HEK293 (cell line): ENCODE measurements at regions not wholly inside any gene's neighbourhood (a gene's known extent, or its start where the extent isn't known, plus 50 kb on each side); places are given as distances from the start of the nearest gene placed in this dataset.
A peak's percentile ranks its signal among the peaks of the same experiment; 100 is the strongest.
"Not testable (repeated sequence)": the region's sequence is repeated elsewhere in the genome, so short reads cannot be mapped to it uniquely, and the experiment has no call there.

ENCODE experiments used
- CTCF ChIA-PET: fragments of 350-600 bp; formaldehyde crosslinking; extraction: SDS; loops from one replicate; lab custom pipeline; 2021; ENCODE audit warnings: antibody characterized with exemption; lab: Yijun Ruan, JAX
- POLR2A ChIA-PET: fragments of 300-600 bp; formaldehyde crosslinking; extraction: SDS; loops from one replicate; lab custom pipeline; 2020; ENCODE audit warnings: antibody characterized with exemption, inconsistent platforms; lab: Yijun Ruan, JAX
- H3K27ac ChIP-seq: fragments of 200-500 bp; sonication (Bioruptor generic); 2 replicates; pipeline ENCODE4 v1.5.1; 2014; ENCODE audit warnings: low read depth, low read length, control low read depth, inconsistent platforms; ENCODE audit errors: extremely low read depth
- H3K36me3 ChIP-seq, 2 experiments: fragments of 200-500 bp in 1 of 2; sonication (Bioruptor generic) in 1 of 2; 1 replicate in 1 of 2; 2 replicates in 1 of 2; pipeline ENCODE4 v1.5.1; 2014 to 2017; ENCODE audit warnings: inconsistent platforms in 2 of 2, low read length in 2 of 2; ENCODE audit not compliant: control insufficient read depth in 2 of 2, insufficient read depth in 1 of 2
- H3K4me1 ChIP-seq: fragments of 200-500 bp; sonication (Bioruptor generic); 2 replicates; pipeline ENCODE4 v1.5.1; 2014; ENCODE audit warnings: mild to moderate bottlenecking, low read length, inconsistent platforms; ENCODE audit not compliant: control insufficient read depth, insufficient read depth
- H3K4me3 ChIP-seq: 2 replicates; pipeline ENCODE4 v1.5.1; 2011; ENCODE audit warnings: low read depth, mild to moderate bottlenecking, control low read depth, low read length, moderate library complexity
- H3K9me3 ChIP-seq: fragments of 200-500 bp; sonication (Bioruptor generic); 2 replicates; pipeline ENCODE4 v1.5.1; 2014; ENCODE audit warnings: low read depth, low read length, inconsistent platforms; ENCODE audit not compliant: control insufficient read depth, insufficient read depth
- HIC1 ChIP-seq: fragments of 450-650 bp; formaldehyde crosslinking; IDR thresholded peaks from 2 replicates; pipeline ENCODE4 v1.5.1; 2016; ENCODE audit warnings: missing biosample characterization, missing genetic modification characterization
- KLF8 ChIP-seq: fragments of 450-650 bp; formaldehyde crosslinking; IDR thresholded peaks from 2 replicates; pipeline ENCODE4 v1.5.1; 2016; ENCODE audit warnings: missing biosample characterization, missing genetic modification characterization
- PRDM10 ChIP-seq: fragments of 450-650 bp; formaldehyde crosslinking; IDR thresholded peaks from 2 replicates; pipeline ENCODE4 v1.5.1; 2016; ENCODE audit warnings: missing biosample characterization, missing genetic modification characterization
- SETDB1 ChIP-seq: IDR thresholded peaks from one replicate; pipeline ENCODE4 v1.6.1; 2017; ENCODE audit warnings: mild to moderate bottlenecking, low read length, moderate library complexity, mixed read lengths; ENCODE audit not compliant: insufficient read length
- ZBTB10 ChIP-seq: fragments of 450-650 bp; formaldehyde crosslinking; IDR thresholded peaks from 2 replicates; pipeline ENCODE4 v1.5.1; 2016; ENCODE audit warnings: missing biosample characterization, missing genetic modification characterization
- ZBTB11 ChIP-seq: fragments of 450-650 bp; formaldehyde crosslinking; conservative IDR thresholded peaks from 2 replicates; pipeline ENCODE4 v1.5.1; 2016; ENCODE audit warnings: low read depth, missing biosample characterization, missing genetic modification characterization
- ZNF239 ChIP-seq: fragments of 450-650 bp; formaldehyde crosslinking; IDR thresholded peaks from 2 replicates; pipeline ENCODE4 v1.5.1; 2016; ENCODE audit warnings: missing biosample characterization, missing genetic modification characterization
- ZNF24 ChIP-seq: fragments of 450-650 bp; formaldehyde crosslinking; IDR thresholded peaks from 2 replicates; pipeline ENCODE4 v1.5.1; 2016; ENCODE audit warnings: missing biosample characterization, missing genetic modification characterization
- ZNF274 ChIP-seq, 2 experiments: fragments of 200-500 bp in 1 of 2; fragments of 450-650 bp in 1 of 2; sonication (Bioruptor generic) in 1 of 2; formaldehyde crosslinking in 1 of 2; IDR thresholded peaks; 2 replicates each; pipeline versions ENCODE4 v1.5.1 to v1.6.1; 2014 to 2016; ENCODE audit warnings: borderline replicate concordance in 1 of 2, inconsistent platforms in 1 of 2, low read length in 1 of 2, missing biosample characterization in 1 of 2, missing genetic modification characterization in 1 of 2
- ZNF280D ChIP-seq: fragments of 450-650 bp; formaldehyde crosslinking; IDR thresholded peaks from 2 replicates; pipeline ENCODE4 v1.5.1; 2016; ENCODE audit warnings: missing biosample characterization, missing genetic modification characterization

GRCh38 chrX:23458957-23459356 is 124.3 kb downstream of the PTCHD1 start:
- POLR2A ChIA-PET, H3K4me1 ChIP-seq, H3K4me3 ChIP-seq, H3K36me3 ChIP-seq, H3K9me3 ChIP-seq, H3K27ac ChIP-seq: not testable (repeated sequence)
- CTCF ChIA-PET = interaction anchor here (0.5 kb wide), 1 partner anchor 9 kb away, joined by 3 read pairs; no protein-coding TSS in a partner anchor

GRCh38 chrX:23465105-23465791 is 130.6 kb downstream of the PTCHD1 start:
- POLR2A ChIA-PET = no interaction called here
- CTCF ChIA-PET = no interaction called here
- H3K27ac ChIP-seq = no peak overlapping the region
- no peaks in the 10 kb centered on the region for H3K36me3 ChIP-seq
- no peak overlapping the region for H3K4me3 ChIP-seq
- no peaks in the 10 kb centered on the region; the same call in 1 of the 2 replicates for H3K9me3 ChIP-seq
- TF ChIP-seq ZBTB11 (tag by site-specific recombination) (no peak), ZNF280D (no peak), HIC1 (tag by site-specific recombination) (no peak), ZNF239 (tag by site-specific recombination) (no peak), KLF8 (tag by site-specific recombination) (no peak), ZNF274 (IDR thresholded peaks at IDR 0.05; ENCODE audit: low read length) (no peak), ZNF274 (tag by site-specific recombination; IDR thresholded peaks at IDR 0.05; ENCODE audit: borderline replicate concordance) (no peak), ZNF24 (tag by site-specific recombination) (no peak)
- H3K4me1 ChIP-seq = no peaks in the 10 kb centered on the region

GRCh38 chrX:23465985-23466384 is 131.3 kb downstream of the PTCHD1 start:
- Histone ChIP-seq H3K27ac (no peak overlapping the region), H3K4me3 (no peak overlapping the region), H3K36me3 (no peaks in the 10 kb centered on the region), H3K9me3 (no peaks in the 10 kb centered on the region; the same call in 1 of the 2 replicates), H3K4me1 (no peaks in the 10 kb centered on the region)
- ChIA-PET CTCF (interaction anchor here (0.6 kb wide), 1 partner anchor 18 kb away, joined by 3 read pairs; no protein-coding TSS in a partner anchor), POLR2A (no interaction called here)
- TF ChIP-seq ZBTB10 (tag by site-specific recombination) = no peak
- TF ChIP-seq SETDB1 = peak; percentile 66
- TF ChIP-seq PRDM10 = no peak
